ENCODE measurements at regions not wholly inside any gene's neighbourhood (a gene's known extent, or its start where the extent isn't known, plus 50 kb on each side); places are given as distances from the start of the nearest gene placed in this dataset.
"Not testable (repeated sequence)": the region's sequence is repeated elsewhere in the genome, so short reads cannot be mapped to it uniquely, and the experiment has no call there.

DNA sequence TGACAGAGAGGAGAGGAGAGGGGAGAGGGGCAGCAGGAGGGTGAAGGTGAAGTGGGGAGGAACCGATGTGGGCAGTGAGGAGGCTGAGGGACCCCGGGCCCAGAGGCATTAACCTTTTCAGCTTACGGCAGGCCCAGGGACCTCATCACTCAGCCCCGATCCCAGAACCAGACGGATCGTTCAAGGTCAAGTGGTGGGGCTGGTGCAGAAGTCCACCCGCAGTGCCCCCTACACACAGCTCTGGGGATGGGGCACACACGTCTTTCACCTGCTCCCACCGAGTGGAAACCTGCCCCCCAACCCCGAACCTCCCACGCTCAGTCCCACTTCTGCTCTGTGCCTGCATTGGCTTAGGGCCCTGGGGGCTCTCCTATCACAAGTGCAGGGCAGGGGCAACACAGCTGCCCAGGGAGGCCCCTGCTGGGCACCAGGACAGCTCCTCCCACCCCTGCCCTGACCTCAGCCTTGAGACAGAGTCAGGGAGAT lies 81.9 kb upstream of the GOLGA6L4 start:
- not testable (repeated sequence) for DNase-seq

GRCh38 chr15:84154314-84154713 lies 81.3 kb upstream of the GOLGA6L4 start:
- DNase-seq, result not testable (repeated sequence)

- DNase-seq, result not testable (repeated sequence)
Measured at GRCh38 chr15:84154787-84155186, 80.8 kb upstream of the GOLGA6L4 start.

DNA sequence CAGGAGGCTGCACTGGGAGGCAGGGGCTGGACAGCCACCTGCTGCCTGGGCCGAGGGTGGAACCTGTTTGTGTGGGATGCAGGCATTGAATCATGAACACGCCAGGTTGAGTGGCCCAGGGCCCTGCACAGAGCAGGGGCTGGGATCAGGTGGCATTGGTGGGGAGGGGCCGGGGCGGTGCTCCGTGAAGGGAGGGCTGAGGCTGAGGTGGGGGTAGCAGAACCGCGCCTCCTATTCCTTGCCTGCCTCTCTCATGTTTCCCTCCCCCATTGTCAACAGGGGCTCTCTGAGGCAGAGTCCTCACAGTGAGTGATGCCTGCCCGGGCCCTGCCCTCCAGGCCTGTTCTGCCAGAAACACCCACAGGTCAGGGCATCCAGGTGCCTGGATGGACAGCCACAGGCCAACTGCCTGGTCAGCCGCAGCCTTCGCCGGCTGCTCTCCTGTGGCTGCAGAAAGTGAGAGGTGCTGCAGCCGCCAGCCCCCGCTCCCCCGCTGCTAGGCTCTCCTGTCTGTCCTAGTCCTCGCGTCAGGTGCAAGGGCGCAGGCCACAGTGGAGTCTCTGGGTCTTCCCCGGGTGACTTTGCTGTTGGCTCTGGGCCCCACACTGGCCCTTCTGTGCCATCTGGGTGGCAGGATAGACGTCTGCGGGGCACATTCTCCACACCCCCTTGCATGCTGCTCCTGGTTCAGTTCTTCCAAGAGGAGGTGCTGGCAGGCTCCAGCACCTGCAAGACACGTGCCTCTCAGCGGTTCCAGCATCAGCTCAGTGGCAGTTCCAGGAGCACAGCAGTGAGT lies 79.6 kb upstream of the GOLGA6L4 start:
- DNase-seq, result not testable (repeated sequence)

DNA sequence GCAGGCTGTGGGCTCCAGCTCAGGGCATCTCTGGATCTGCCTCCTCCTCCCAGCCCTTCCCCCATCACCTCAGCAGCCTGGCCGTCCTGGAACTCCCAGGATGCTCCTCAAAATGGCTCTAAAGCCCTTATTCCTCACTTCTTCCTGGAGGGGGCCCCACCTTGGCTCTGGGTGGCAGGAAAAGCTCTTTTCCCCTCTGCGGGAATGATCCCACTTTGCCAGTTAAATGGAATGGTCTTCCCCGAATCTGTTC lies 79.1 kb upstream of the GOLGA6L4 start:
- not testable (repeated sequence) for DNase-seq

- DNase-seq, result not testable (repeated sequence)
Measured at GRCh38 chr15:84157056-84157632, 78.4 kb upstream of the GOLGA6L4 start.

DNA sequence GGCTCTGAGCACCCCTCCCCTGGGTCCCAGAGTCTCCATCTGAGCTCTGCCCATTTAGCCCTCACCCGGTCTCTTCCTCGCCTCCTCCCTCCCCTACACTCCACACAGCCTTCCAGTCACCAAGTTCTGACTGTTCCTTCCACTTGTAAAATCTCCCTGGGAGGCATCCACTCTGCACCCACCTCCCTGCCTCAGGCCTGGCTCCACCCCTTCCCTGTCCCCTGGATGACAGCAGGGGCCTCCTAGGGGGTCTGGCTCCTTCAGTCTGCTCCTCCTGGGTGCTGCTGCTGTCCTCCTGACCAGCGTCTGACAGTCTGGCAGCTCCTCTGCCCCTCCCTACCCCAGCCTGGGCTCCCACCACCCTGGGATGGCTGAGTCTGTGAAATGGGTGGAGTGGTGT lies 77.7 kb upstream of the GOLGA6L4 start:
- DNase-seq, result not testable (repeated sequence)

DNA sequence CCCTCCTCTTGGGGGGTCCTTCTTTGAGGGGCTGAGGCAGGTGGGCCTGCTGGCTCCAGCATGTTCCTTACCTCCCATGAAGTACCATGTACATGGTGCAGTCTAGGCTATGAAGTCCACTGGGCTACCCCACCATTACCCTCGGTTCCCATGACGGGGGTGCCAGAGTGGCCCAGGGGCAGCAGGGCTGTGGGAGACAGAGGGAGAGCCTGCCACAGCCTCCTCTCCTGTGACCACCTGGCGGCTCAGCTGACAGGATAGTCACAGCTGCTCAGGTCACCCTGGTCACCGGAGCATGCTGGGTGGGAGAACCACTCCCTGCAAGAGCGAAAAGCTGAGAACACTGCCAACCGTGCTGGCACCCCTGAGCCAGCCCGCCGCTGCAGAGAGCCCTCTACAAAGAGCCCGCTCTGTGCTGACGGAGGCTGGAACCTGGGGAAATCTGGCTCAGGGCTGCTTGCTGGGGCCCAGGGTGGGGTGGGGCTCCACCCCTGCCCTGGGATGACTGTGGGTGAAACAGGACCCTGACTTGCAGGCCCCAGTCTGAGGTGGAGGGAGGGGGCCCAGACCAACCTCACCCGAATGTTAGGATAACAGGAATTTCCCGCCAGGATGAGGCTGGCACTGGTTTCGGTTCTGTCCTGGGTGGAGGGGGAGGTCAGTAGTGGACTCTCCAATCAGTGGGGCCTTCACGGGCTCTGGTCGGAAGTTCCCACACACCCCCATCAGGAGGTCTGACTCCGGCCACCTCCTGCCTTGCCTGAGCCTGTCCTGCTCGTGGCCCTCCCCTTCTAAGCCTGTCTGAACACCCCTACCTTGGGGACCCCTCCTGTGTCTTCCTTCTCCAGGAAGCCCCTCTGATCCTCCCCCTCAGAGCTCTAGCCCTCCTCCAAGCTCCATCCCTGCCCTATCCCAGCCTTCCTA lies 76.0 kb upstream of the GOLGA6L4 start:
- not testable (repeated sequence) for DNase-seq

- DNase-seq, result not testable (repeated sequence)
Measured at GRCh38 chr15:84164423-84165292, 70.9 kb upstream of the GOLGA6L4 start.

GRCh38 chr15:84170029-84170428 lies 65.5 kb upstream of the GOLGA6L4 start:
- DNase-seq, result not testable (repeated sequence)

DNA sequence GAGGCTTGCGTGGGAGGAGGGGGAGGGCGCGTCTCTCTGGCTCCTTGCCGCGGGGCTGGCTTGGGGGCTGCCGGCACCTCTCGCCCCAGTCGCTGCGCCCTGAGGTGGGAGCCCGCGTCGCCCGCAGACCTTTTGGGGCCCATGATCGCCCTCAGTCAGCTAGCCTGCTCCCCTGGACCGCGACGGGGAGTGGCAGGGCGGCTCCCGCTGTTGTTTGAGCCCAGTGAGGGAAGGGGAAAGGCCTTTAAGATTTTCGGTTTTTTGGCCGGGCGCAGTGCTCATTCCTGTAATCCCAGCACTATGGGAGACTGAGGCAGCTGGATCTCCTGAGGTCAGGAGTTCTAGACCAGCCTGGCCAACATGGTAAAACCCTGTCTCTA lies 62.4 kb upstream of the GOLGA6L4 start:
- not testable (repeated sequence) for DNase-seq
